CD4-positive, alpha-beta T cell (primary cell): ENCODE measurements at regions not wholly inside any gene's neighbourhood (a gene's known extent, or its start where the extent isn't known, plus 50 kb on each side); places are given as distances from the start of the nearest gene placed in this dataset.

Experiments used
- ATAC-seq: fragments of 200-7000 bp; cut with Tn5 transposase; one replicate; pipeline ENCODE4 v1.10.0; 2022; ENCODE audit warnings: mild to moderate bottlenecking; ENCODE audit not compliant: poor library complexity
- CTCF ChIA-PET: fragments of 350-600 bp; sonication (Branson Sonifier 250); formaldehyde crosslinking; loops from one replicate; lab custom pipeline; 2021; ENCODE audit warnings: antibody characterized with exemption, inconsistent platforms; lab: Charles Lee
- POLR2A ChIA-PET: fragments of 350-600 bp; sonication (Branson Sonifier 250); formaldehyde crosslinking; loops from one replicate; lab custom pipeline; 2021; ENCODE audit warnings: antibody characterized with exemption, inconsistent platforms; lab: Charles Lee
- DNase-seq, 14 experiments: peaks; one replicate each; pipeline ENCODE4 v3.0.0-alpha.2; 2013 to 2020; ENCODE audit warnings: mixed read lengths in 2 of 14
- H3K27ac ChIP-seq, 2 donors: one replicate each; pipeline versions ENCODE4 v1.5.1 to v1.7.0; 2013; ENCODE audit warnings: low read length in 2 of 2, low read depth in 1 of 2, mild to moderate bottlenecking in 1 of 2
- H3K27me3 ChIP-seq, 2 experiments: 1 replicate in 1 of 2; 2 replicates in 1 of 2; pipeline versions ENCODE4 v1.6.1 to v1.7.0; 2013; ENCODE audit warnings: low read length in 2 of 2, control low read depth in 1 of 2, mild to moderate bottlenecking in 1 of 2, moderate library complexity in 1 of 2; ENCODE audit not compliant: insufficient read depth in 2 of 2, control insufficient read depth in 1 of 2
- H3K36me3 ChIP-seq: one replicate; pipeline ENCODE4 v1.6.1; 2013; ENCODE audit warnings: low read length, control low read depth; ENCODE audit not compliant: insufficient read depth
- H3K4me1 ChIP-seq: one replicate; pipeline ENCODE4 v1.6.1; 2013; ENCODE audit warnings: low read length, control low read depth; ENCODE audit not compliant: insufficient read depth
- H3K4me3 ChIP-seq: one replicate; pipeline ENCODE4 v1.5.1; 2013; ENCODE audit warnings: mild to moderate bottlenecking, low read length, moderate library complexity
- H3K9me3 ChIP-seq, 2 experiments: 1 replicate in 1 of 2; 2 replicates in 1 of 2; pipeline versions ENCODE4 v1.6.1 to v1.7.0; 2013; ENCODE audit warnings: low read length in 2 of 2, mild to moderate bottlenecking in 2 of 2, control low read depth in 1 of 2, moderate library complexity in 1 of 2; ENCODE audit not compliant: control insufficient read depth in 1 of 2, insufficient read depth in 1 of 2
- H3K27ac Mint-ChIP-seq: one replicate; pipeline ENCODE4 v1.8.0; 2020; ENCODE audit warnings: mixed read lengths
- H3K27me3 Mint-ChIP-seq: one replicate; pipeline ENCODE4 v1.8.0; 2021; ENCODE audit warnings: mixed read lengths
- H3K36me3 Mint-ChIP-seq: one replicate; pipeline ENCODE4 v1.8.0; 2021; ENCODE audit warnings: low read depth, mixed read lengths
- H3K4me1 Mint-ChIP-seq: one replicate; pipeline ENCODE4 v1.8.0; 2021; ENCODE audit warnings: low read depth, mixed read lengths
- H3K4me3 Mint-ChIP-seq: one replicate; pipeline ENCODE4 v1.8.0; 2020; ENCODE audit warnings: mild to moderate bottlenecking, mixed read lengths
- H3K9me3 Mint-ChIP-seq: one replicate; pipeline ENCODE4 v1.8.0; 2020; ENCODE audit warnings: mixed read lengths
- intact Hi-C, 2 experiments: fragments of 100-400 bp; cut with DNase I in 1 of 2; cut with micrococcal nuclease in 1 of 2; formaldehyde crosslinking; loops; one replicate each; pipeline versions ENCODE4 v1.15.1 to v1.9.0; 2023 to 2025; cut with DNase I, micrococcal nuclease
- TF ChIP-seq, protein P1 (sequence below): fragments of 200-600 bp; IDR thresholded peaks from one replicate; pipeline ENCODE4 v1.8.0; 2022; ENCODE audit warnings: antibody characterized with exemption, mild to moderate bottlenecking

DNA sequence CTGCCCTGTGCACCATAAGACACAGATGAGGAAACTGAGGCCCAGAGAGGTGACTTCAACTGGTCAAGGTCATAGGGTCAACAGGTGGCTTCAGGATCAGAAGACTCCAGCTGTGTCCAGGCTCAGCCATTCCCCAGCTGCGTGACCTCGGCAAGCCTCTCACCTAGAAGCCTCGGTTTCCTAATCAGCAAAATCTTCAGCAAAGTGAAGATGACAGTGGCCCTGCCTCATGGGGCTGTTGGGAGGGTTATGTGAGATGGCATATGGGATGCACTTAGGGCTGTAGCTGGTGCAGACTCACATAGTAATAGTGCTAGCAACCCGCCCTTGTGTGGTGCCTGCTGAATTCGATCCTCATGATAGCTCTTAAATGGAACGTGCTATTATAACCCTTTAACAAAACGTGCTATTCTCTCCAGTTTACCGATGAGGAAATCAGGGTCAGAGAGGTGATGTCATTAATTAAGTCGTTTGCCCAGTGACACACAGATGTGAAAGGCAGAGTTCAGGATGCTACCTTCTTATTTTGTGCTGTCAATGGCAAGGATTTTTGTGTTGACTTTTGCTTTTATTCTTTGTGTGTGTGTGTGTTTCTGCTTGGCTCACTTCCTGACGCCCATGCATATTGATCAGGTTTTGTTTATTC is 472.9 kb downstream of the MATN1 start:
- Histone ChIP-seq H3K36me3 (no peaks in the 10 kb centered on the region), H3K9me3 (no peaks in the 10 kb centered on the region), H3K4me1 (no peaks in the 10 kb centered on the region), H3K27ac (no peak overlapping the region), H3K4me3 (no peak overlapping the region), H3K27me3 (peaks cover 0 to 6% of the 10 kb centered on the region in 2 experiments)
- no peak for DNase-seq
- Mint-ChIP-seq H3K36me3 (no peaks in the 10 kb centered on the region), H3K9me3 (no peaks in the 10 kb centered on the region), H3K27me3 (peaks cover 18% of the 10 kb centered on the region), H3K4me3 (no peak overlapping the region), H3K4me1 (no peaks in the 10 kb centered on the region), H3K27ac (no peak overlapping the region)
- CTCF ChIA-PET = interaction anchor here (0.9 kb wide), 1 partner anchor 12 kb away, joined by 4 read pairs; no protein-coding TSS in a partner anchor
- no peak for ATAC-seq
- POLR2A ChIA-PET = no interaction called here
- intact Hi-C loops = no loop called here
- TF ChIP-seq, protein P1, sequence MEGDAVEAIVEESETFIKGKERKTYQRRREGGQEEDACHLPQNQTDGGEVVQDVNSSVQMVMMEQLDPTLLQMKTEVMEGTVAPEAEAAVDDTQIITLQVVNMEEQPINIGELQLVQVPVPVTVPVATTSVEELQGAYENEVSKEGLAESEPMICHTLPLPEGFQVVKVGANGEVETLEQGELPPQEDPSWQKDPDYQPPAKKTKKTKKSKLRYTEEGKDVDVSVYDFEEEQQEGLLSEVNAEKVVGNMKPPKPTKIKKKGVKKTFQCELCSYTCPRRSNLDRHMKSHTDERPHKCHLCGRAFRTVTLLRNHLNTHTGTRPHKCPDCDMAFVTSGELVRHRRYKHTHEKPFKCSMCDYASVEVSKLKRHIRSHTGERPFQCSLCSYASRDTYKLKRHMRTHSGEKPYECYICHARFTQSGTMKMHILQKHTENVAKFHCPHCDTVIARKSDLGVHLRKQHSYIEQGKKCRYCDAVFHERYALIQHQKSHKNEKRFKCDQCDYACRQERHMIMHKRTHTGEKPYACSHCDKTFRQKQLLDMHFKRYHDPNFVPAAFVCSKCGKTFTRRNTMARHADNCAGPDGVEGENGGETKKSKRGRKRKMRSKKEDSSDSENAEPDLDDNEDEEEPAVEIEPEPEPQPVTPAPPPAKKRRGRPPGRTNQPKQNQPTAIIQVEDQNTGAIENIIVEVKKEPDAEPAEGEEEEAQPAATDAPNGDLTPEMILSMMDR = no peak

DNA sequence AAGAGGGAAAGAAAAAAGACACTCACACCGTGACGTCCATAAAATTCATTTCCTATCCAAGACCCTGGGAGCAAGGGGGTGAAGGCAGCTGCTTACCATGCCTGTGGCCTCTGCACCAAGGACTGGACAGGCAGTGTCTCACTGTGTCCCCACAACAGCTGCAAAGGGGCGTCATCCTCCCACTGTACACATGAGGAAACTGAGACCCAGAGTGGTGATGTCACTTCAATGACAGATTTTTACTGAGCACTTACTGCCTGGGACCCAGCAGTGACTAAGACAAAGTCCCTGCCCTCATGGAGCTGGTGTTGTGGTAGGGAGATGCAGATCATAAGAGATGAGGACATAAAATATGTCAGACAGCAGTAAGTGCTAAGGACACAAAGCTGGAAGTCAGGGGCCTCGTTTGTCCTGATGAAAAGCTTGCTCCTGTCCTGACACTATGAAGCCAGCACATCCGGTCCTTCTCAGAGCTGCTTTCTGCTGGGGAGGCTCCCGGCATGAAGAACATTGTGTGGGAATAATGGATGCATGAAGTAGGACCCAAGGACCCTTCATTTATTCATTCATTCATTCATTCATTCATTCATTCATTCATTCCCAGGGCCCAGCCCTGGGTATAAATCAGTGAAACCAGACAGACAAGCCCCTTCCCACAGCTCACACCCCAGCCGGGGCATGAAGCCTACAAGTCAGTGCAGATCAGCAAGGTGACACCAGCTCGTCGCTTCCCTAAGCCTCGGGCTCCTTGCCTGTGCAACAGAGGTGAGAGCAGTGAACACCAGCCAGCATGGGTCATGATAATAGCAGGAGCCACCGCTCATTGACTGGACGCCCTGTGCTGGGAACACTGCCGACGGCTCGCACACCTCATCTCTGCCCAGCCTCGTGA is 473.7 kb downstream of the MATN1 start:
- no peak for DNase-seq
- ATAC-seq = no peak
- no peak overlapping the region for H3K4me3 Mint-ChIP-seq
- H3K36me3 ChIP-seq = no peaks in the 10 kb centered on the region
- H3K27me3 Mint-ChIP-seq = peaks cover 19% of the 10 kb centered on the region
- no peaks in the 10 kb centered on the region for H3K36me3 Mint-ChIP-seq
- no peak overlapping the region for H3K4me3 ChIP-seq
- H3K27ac Mint-ChIP-seq = no peak overlapping the region
- CTCF ChIA-PET = no interaction called here
- no peak overlapping the region for H3K27ac ChIP-seq
- no peaks in the 10 kb centered on the region for H3K4me1 ChIP-seq
- H3K4me1 Mint-ChIP-seq = no peaks in the 10 kb centered on the region
- intact Hi-C loops = no loop called here
- peaks cover under 1 to 6% of the 10 kb centered on the region in 2 experiments for H3K27me3 ChIP-seq
- POLR2A ChIA-PET = interaction anchor here (0.6 kb wide), 1 partner anchor 235 kb away, joined by 3 read pairs; no protein-coding TSS in a partner anchor
- no peaks in the 10 kb centered on the region for H3K9me3 ChIP-seq
- no peaks in the 10 kb centered on the region for H3K9me3 Mint-ChIP-seq
- TF ChIP-seq, protein P1 = no peak

DNA sequence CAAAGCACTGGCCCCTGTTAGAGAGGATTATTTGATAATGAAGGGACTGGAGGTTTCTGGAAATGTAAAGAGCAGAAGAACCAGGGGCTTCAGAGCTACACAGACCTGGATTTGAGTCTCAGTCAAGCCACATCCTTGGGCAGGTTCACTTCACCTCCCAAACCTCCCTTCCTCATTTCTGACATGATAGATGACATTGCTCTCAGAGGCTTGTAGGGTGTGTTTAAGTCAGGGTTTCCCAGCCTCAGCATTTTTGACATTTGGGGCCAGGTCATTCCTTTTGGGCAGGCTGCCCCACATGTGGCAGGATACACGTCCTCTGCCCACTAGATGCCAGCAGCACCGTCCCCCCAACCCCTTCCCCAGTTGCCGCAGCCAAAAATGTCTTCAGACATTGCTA is 474.6 kb downstream of the MATN1 start:
- POLR2A ChIA-PET = no interaction called here
- Histone ChIP-seq H3K27me3 (peaks cover 3 to 5% of the 10 kb centered on the region in 2 experiments), H3K4me3 (no peak overlapping the region), H3K4me1 (no peaks in the 10 kb centered on the region), H3K27ac (no peak overlapping the region), H3K36me3 (no peaks in the 10 kb centered on the region), H3K9me3 (no peaks in the 10 kb centered on the region)
- CTCF ChIA-PET = no interaction called here
- Mint-ChIP-seq H3K4me1 (no peaks in the 10 kb centered on the region), H3K9me3 (no peaks in the 10 kb centered on the region), H3K4me3 (no peak overlapping the region), H3K27me3 (peaks cover 23% of the 10 kb centered on the region), H3K27ac (no peak overlapping the region), H3K36me3 (no peaks in the 10 kb centered on the region)
- TF ChIP-seq, protein P1 = no peak
- ATAC-seq = no peak
- intact Hi-C loops = no loop called here
- DNase-seq = no peak
